Mucosa of descending colon (tissue), 3 donors: ENCODE measurements at regions not wholly inside any gene's neighbourhood (a gene's known extent, or its start where the extent isn't known, plus 50 kb on each side); places are given as distances from the start of the nearest gene placed in this dataset.

Experiments
- ATAC-seq: fragments of 200-7000 bp; cut with Tn5 transposase; one replicate; pipeline ENCODE4 v1.9.1; 2020; ENCODE audit warnings: mild to moderate bottlenecking, moderate library complexity
- DNase-seq, 3 donors: peaks; one replicate each; pipeline ENCODE4 v3.0.0-alpha.2; 2020
- H3K36me3 ChIP-seq: fragments of 200-600 bp; one replicate; pipeline ENCODE4 v1.8.0; 2021; ENCODE audit warnings: low read depth, mild to moderate bottlenecking
- H3K4me1 ChIP-seq: fragments of 200-600 bp; one replicate; pipeline ENCODE4 v1.8.0; 2021; ENCODE audit warnings: low read depth, mild to moderate bottlenecking
- H3K4me3 ChIP-seq: fragments of 200-600 bp; one replicate; pipeline ENCODE4 v1.8.0; 2021; ENCODE audit warnings: mild to moderate bottlenecking
- H3K9me3 ChIP-seq: fragments of 200-600 bp; one replicate; pipeline ENCODE4 v1.8.0; 2021; ENCODE audit warnings: mild to moderate bottlenecking
- CTCF ChIP-seq: fragments of 200-600 bp; IDR thresholded peaks from one replicate; pipeline ENCODE4 v1.8.0; 2022; ENCODE audit warnings: antibody characterized with exemption, mild to moderate bottlenecking
- intact Hi-C, 2 donors: fragments of 100-400 bp; cut with DNase I in 1 of 2; cut with micrococcal nuclease in 1 of 2; formaldehyde crosslinking; loops; one replicate each; pipeline versions ENCODE4 v1.11.0 to v1.11.1; 2022; cut with DNase I, micrococcal nuclease
- donor health status: DM: no; HTN: no; CAD: no; lungs with moderate emphysema.
- donor health status: DM: no; HTN: no; CAD: no.
- donor health status: DM: no; HTN: yes; CAD: no.

GRCh38 chr12:113565368-113565767 is 93.7 kb upstream of the LHX5 start:
- intact Hi-C loops = no loop called here
- no peaks in the 10 kb centered on the region for H3K9me3 ChIP-seq
- H3K4me3 ChIP-seq = no peak overlapping the region
- H3K36me3 ChIP-seq = no peaks in the 10 kb centered on the region
- ATAC-seq = no peak
- no peak for TF ChIP-seq CTCF
- no peak for DNase-seq
- H3K4me1 ChIP-seq = no peaks in the 10 kb centered on the region

DNA sequence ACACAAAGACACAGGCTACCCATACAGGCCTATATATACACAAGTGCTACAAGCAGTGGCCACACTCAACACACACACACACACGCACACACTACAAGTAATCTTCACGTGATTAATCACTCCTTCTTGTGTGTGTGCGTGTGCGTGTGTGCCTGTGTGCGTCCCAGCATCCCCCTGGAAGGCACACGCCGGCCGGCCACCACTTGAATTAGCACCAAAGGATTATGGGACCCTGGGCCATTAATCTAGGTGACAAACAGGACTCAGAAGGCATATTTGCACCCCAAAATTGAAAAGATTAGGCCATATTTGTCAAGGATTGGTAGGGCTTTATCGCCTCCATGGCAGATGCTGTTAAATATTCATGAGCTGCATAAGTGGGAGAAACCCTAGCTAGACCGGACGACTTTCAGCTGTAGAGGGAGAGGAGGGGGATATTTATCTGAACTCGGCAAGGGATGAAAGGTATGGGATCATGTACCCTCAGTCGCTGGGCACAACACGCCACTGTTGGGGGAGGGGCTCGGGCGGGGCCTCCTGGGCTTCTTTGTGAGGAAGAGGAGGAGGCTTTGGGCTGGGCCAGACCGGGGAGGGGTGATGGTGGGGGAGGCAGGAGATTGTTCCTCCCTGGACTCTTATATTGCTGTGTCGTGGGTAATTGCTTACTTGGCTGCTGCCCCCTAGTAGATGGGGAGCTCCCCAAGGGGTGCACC is 89.6 kb upstream of the LHX5 start:
- H3K4me1 ChIP-seq = no peaks in the 10 kb centered on the region
- H3K4me3 ChIP-seq = no peak overlapping the region
- no peak for ATAC-seq
- H3K36me3 ChIP-seq = no peaks in the 10 kb centered on the region
- no peak for TF ChIP-seq CTCF
- DNase-seq = no peak
- H3K9me3 ChIP-seq = no peaks in the 10 kb centered on the region
- intact Hi-C loops = no loop called here

GRCh38 chr12:113559466-113559865 is 87.8 kb upstream of the LHX5 start:
- ATAC-seq = no peak
- Histone ChIP-seq H3K9me3 (no peaks in the 10 kb centered on the region), H3K4me1 (no peaks in the 10 kb centered on the region), H3K4me3 (no peak overlapping the region), H3K36me3 (no peaks in the 10 kb centered on the region)
- intact Hi-C loops = no loop called here
- no peak for TF ChIP-seq CTCF
- DNase-seq = no peak

GRCh38 chr12:113555226-113555625 is 83.6 kb upstream of the LHX5 start:
- ATAC-seq = no peak
- no peak for DNase-seq
- no peaks in the 10 kb centered on the region for H3K9me3 ChIP-seq
- H3K36me3 ChIP-seq = no peaks in the 10 kb centered on the region
- no peaks in the 10 kb centered on the region for H3K4me1 ChIP-seq
- H3K4me3 ChIP-seq = no peak overlapping the region
- intact Hi-C loops = no loop called here
- no peak for TF ChIP-seq CTCF

DNA sequence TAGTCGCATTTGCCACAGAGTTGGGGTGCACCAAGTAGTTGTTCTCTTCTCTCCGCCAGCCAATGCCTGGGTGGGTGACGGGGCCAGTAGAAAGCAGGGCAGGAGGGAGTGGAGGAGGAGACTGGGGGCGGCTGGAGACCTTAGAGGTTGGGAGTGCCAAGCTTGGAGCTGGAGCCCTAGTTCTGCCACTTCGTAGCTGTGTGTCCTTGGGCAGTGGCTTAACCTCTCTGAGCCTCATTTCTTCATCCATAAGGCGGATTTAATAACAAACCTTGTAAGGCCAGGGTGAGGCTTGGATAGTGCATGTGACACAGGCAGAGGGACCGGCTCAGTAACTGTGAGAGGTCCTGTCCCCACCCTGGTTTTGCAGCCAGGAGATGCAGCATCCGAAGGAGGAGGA is 81.1 kb upstream of the LHX5 start:
- Histone ChIP-seq H3K4me3 (no peak overlapping the region), H3K36me3 (no peaks in the 10 kb centered on the region), H3K4me1 (no peaks in the 10 kb centered on the region), H3K9me3 (no peaks in the 10 kb centered on the region)
- ATAC-seq = no peak
- TF ChIP-seq CTCF = no peak
- no peak for DNase-seq
- intact Hi-C loops = no loop called here

- Histone ChIP-seq H3K4me1 (no peaks in the 10 kb centered on the region), H3K4me3 (no peak overlapping the region), H3K36me3 (no peaks in the 10 kb centered on the region), H3K9me3 (no peaks in the 10 kb centered on the region)
- no peak for DNase-seq
- no peak for ATAC-seq
- intact Hi-C loops = no loop called here
- TF ChIP-seq CTCF = no peak
Measured at GRCh38 chr12:113551563-113551962, 79.9 kb upstream of the LHX5 start.
